HEK293T (cell line): ENCODE measurements at regions not wholly inside any gene's neighbourhood (a gene's known extent, or its start where the extent isn't known, plus 50 kb on each side); places are given as distances from the start of the nearest gene placed in this dataset.
"Not testable (repeated sequence)": the region's sequence is repeated elsewhere in the genome, so short reads cannot be mapped to it uniquely, and the experiment has no call there.

Experiments
- CTCF ChIA-PET: fragments of 350-600 bp; formaldehyde crosslinking; extraction: SDS; loops from one replicate; lab custom pipeline; 2021; ENCODE audit warnings: antibody characterized with exemption, inconsistent platforms; lab: Yijun Ruan, JAX
- POLR2A ChIA-PET: fragments of 350-600 bp; formaldehyde crosslinking; extraction: SDS; loops from one replicate; lab custom pipeline; 2020; ENCODE audit warnings: antibody characterized with exemption, inconsistent platforms; lab: Yijun Ruan, JAX
- DNase-seq: peaks from one replicate; pipeline ENCODE4 v3.0.0; 2012; ENCODE audit warnings: mixed read lengths; ENCODE audit errors: extremely low spot score
- ARNT ChIP-seq: fragments of 450-650 bp; IDR thresholded peaks from 2 replicates; pipeline ENCODE4 v1.6.1; 2017; ENCODE audit warnings: mild to moderate bottlenecking
- BHLHE40 ChIP-seq: fragments of 450-650 bp; IDR thresholded peaks from 2 replicates; pipeline ENCODE4 v1.6.1; 2016; ENCODE audit warnings: mild to moderate bottlenecking, moderate library complexity, borderline replicate concordance
- CTBP1 ChIP-seq: fragments of 450-650 bp; IDR thresholded peaks from 2 replicates; pipeline ENCODE4 v1.6.1; 2016; ENCODE audit warnings: borderline replicate concordance
- ELF4 ChIP-seq: fragments of 450-650 bp; IDR thresholded peaks from 2 replicates; pipeline ENCODE4 v1.6.1; 2017; ENCODE audit warnings: antibody characterized with exemption
- FOXA1 ChIP-seq: fragments of 450-650 bp; IDR thresholded peaks from 2 replicates; pipeline ENCODE4 v1.6.1; 2016; ENCODE audit warnings: mild to moderate bottlenecking
- FOXK2 ChIP-seq: fragments of 450-650 bp; IDR thresholded peaks from 2 replicates; pipeline ENCODE4 v1.6.1; 2016; ENCODE audit warnings: mild to moderate bottlenecking
- FOXM1 ChIP-seq: fragments of 450-650 bp; IDR thresholded peaks from 2 replicates; pipeline ENCODE4 v1.6.1; 2017; ENCODE audit warnings: mild to moderate bottlenecking, borderline replicate concordance
- HDGF ChIP-seq: fragments of 450-650 bp; IDR thresholded peaks from 2 replicates; pipeline ENCODE4 v1.6.1; 2017; ENCODE audit warnings: antibody characterized with exemption, borderline replicate concordance
- L3MBTL2 ChIP-seq: fragments of 450-650 bp; conservative IDR thresholded peaks from 2 replicates; pipeline ENCODE4 v1.6.1; 2016; ENCODE audit warnings: mild to moderate bottlenecking
- LEF1 ChIP-seq: fragments of 450-650 bp; IDR thresholded peaks from 2 replicates; pipeline ENCODE4 v1.6.1; 2017; ENCODE audit warnings: mild to moderate bottlenecking, borderline replicate concordance
- NFRKB ChIP-seq: fragments of 450-650 bp; IDR thresholded peaks from 2 replicates; pipeline ENCODE4 v1.6.1; 2016; ENCODE audit warnings: mild to moderate bottlenecking, moderate library complexity
- PKNOX1 ChIP-seq: fragments of 450-650 bp; IDR thresholded peaks from 2 replicates; pipeline ENCODE4 v1.6.1; 2016
- SP1 ChIP-seq: fragments of 450-650 bp; IDR thresholded peaks from 2 replicates; pipeline ENCODE4 v1.6.1; 2017
- SUZ12 ChIP-seq: fragments of 450-650 bp; IDR thresholded peaks from 2 replicates; pipeline ENCODE4 v1.6.1; 2016; ENCODE audit warnings: mild to moderate bottlenecking
- TARDBP ChIP-seq: fragments of 450-650 bp; IDR thresholded peaks from 2 replicates; pipeline ENCODE4 v1.6.1; 2016
- ZNF384 ChIP-seq: fragments of 450-650 bp; IDR thresholded peaks from 2 replicates; pipeline ENCODE4 v1.6.1; 2016

DNA sequence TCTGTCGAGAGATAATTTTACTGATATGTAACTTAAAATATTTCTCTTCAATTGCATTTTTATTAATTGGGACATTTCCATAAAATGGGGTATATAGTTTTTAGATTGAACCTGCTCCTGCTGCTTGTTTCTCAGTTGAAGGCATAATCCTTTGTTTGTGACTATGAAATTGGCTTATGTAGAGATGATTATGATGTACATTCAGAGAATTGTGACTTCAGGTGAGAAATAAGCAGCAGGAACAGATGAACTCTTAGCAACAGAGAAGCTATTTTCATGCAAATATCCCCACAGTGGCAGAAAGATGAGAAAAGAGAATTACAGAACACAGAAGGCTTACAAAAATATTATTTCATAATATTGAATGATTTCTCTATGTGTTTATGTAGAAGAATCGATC, 1499.5 kb upstream of the ADGRL3 start:
- DNase-seq, result no peak
- ChIA-PET POLR2A (no interaction called here), CTCF (no interaction called here)
- TF ChIP-seq ARNT (no peak), FOXM1 (no peak), SP1 (no peak), FOXK2 (no peak)

- TF ChIP-seq BHLHE40 (no peak), L3MBTL2 (no peak), FOXM1 (no peak), CTBP1 (no peak), FOXA1 (no peak), SUZ12 (no peak), TARDBP (no peak), LEF1 (no peak), ZNF384 (no peak), NFRKB (no peak), ARNT (no peak), ELF4 (no peak), PKNOX1 (no peak), HDGF (no peak), SP1 (no peak), FOXK2 (no peak)
- ChIA-PET POLR2A (no interaction called here), CTCF (no interaction called here)
- no peak for DNase-seq
Observed at GRCh38 chr4:59704616-59705015, 1495.5 kb upstream of the ADGRL3 start.

- POLR2A ChIA-PET, result no interaction called here
- no peak for TF ChIP-seq L3MBTL2
- no peak for TF ChIP-seq ARNT
- no peak for TF ChIP-seq ZNF384
- no peak for TF ChIP-seq ELF4
- TF ChIP-seq CTBP1, result no peak
- DNase-seq, result no peak
- CTCF ChIA-PET, result no interaction called here
Observed at GRCh38 chr4:59712470-59712869, 1487.7 kb upstream of the ADGRL3 start.

GRCh38 chr4:59724286-59724685, 1475.8 kb upstream of the ADGRL3 start:
- CTCF ChIA-PET, DNase-seq, POLR2A ChIA-PET: not testable (repeated sequence)

GRCh38 chr4:59727745-59728144, 1472.4 kb upstream of the ADGRL3 start:
- no peak for DNase-seq
- TF ChIP-seq BHLHE40 (no peak), FOXM1 (no peak), NFRKB (no peak), TARDBP (no peak), CTBP1 (no peak), FOXA1 (no peak), SP1 (no peak), ZNF384 (no peak), FOXK2 (no peak), L3MBTL2 (no peak), ARNT (no peak), LEF1 (no peak), ELF4 (no peak), SUZ12 (no peak), PKNOX1 (no peak), HDGF (no peak)
- ChIA-PET POLR2A (no interaction called here), CTCF (no interaction called here)

DNA sequence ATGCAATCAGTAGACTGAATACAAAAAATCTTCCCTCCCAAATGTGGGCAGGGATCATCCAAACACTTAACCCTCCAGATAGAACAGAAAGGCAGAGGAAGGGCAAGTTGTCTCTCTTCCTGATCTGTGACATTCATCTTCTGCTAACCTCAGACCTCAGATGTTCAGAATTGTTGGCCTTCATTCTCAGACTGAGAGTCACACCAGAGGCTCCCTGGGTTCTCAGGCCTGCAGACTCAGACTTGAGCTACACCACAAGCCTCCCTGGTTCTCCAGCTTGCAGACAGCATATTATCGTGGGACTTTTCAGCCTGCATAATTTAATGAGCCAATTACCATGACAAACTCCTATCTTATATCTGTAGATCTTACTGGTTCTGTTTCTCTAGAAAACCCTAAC, 1471.6 kb upstream of the ADGRL3 start:
- no peak for DNase-seq
- POLR2A ChIA-PET, result no interaction called here
- TF ChIP-seq ZNF384, result no peak
- TF ChIP-seq FOXA1, result no peak
- TF ChIP-seq SP1, result no peak
- TF ChIP-seq HDGF, result no peak
- no peak for TF ChIP-seq PKNOX1
- no peak for TF ChIP-seq FOXK2
- CTCF ChIA-PET, result no interaction called here

- POLR2A ChIA-PET, result no interaction called here
- DNase-seq, result no peak
- CTCF ChIA-PET, result no interaction called here
- TF ChIP-seq BHLHE40, result no peak
- TF ChIP-seq TARDBP, result no peak
- no peak for TF ChIP-seq L3MBTL2
- no peak for TF ChIP-seq ZNF384
- no peak for TF ChIP-seq SP1
- TF ChIP-seq ARNT, result no peak
- no peak for TF ChIP-seq ELF4
- no peak for TF ChIP-seq FOXM1
- no peak for TF ChIP-seq LEF1
- TF ChIP-seq CTBP1, result no peak
Observed at GRCh38 chr4:59729321-59729720, 1470.8 kb upstream of the ADGRL3 start.
